ENCODE measurements at regions not wholly inside any gene's neighbourhood (a gene's known extent, or its start where the extent isn't known, plus 50 kb on each side); places are given as distances from the start of the nearest gene placed in this dataset.
"Not testable (repeated sequence)": the region's sequence is repeated elsewhere in the genome, so short reads cannot be mapped to it uniquely, and the experiment has no call there.

DNA sequence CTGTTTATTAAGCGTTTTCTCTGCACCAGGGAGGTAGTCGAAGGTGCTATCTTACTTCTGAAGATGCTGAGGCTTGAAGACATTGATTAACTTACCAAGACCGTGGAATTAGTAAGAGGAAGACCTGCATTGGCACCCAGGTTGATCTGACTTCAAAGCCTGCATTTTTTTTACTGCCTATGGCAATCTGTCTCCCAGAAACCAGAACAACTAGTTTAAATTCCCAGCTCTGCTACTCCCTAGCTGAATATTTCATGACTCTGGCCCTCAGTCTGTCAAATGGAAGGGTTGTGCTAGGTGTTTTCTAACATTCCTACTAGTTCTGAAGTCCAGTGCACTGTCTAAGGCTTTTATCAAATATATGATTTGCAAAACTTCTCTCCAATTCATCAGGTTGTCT is 52.0 kb upstream of the GRAMD1B start:
- DNase-seq, result no peak

DNA sequence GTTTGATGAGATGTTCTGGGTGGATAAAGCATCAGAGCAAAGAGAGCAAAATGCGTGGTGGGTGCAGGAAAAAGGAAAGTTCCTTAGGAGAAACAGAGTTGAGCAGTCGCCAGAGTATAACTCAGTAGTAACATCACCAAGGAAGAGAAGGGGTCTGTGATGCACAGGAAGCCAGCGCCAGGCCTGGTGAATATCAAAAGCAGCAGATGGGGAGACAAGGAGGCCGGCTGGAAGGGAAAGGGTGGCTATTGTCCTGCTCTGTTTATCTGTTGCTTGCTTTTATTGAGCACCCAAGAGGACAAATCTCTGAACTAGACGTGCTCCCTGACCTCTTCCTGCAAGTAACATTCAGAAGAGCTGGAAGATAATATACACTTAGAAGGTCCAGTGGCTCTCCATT is 52.7 kb upstream of the GRAMD1B start:
- DNase-seq, result no peak

DNA sequence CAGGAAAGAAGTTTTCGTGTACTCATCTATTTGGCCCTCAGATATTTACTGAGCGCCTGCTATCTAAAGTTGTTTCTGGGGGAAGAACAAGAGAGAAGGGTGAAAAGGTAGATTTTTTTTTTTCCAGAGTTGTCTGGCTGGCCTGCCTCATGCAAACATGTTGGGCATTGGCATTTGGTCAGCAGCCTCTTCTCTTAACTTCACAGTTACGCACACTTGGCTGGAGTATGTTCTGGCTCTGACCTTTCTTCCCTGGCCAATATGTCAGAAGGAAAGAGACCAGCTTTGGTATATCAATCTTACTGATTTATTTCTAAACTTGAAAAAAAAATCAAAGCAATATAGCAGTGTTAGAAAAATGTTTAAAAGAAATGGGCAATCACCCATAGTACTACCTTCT is 54.2 kb upstream of the GRAMD1B start:
- no peak for DNase-seq

DNA sequence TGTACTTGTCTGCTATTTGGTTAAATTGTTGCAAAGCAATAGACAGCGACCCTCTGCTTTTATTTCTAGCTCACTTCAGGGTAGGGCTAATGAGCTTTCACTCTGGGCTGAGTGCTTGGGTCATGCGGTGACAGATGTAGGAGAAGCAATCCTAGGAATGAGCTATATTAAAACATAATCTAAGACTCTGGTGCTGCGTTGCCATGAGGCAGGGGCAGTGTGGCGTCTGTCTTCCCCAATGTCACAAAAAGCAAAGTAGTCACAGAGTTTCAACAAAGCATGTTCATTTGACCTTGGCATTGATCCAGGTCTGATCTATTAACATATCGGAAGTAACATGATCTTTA is 55.5 kb upstream of the GRAMD1B start:
- no peak for DNase-seq

DNA sequence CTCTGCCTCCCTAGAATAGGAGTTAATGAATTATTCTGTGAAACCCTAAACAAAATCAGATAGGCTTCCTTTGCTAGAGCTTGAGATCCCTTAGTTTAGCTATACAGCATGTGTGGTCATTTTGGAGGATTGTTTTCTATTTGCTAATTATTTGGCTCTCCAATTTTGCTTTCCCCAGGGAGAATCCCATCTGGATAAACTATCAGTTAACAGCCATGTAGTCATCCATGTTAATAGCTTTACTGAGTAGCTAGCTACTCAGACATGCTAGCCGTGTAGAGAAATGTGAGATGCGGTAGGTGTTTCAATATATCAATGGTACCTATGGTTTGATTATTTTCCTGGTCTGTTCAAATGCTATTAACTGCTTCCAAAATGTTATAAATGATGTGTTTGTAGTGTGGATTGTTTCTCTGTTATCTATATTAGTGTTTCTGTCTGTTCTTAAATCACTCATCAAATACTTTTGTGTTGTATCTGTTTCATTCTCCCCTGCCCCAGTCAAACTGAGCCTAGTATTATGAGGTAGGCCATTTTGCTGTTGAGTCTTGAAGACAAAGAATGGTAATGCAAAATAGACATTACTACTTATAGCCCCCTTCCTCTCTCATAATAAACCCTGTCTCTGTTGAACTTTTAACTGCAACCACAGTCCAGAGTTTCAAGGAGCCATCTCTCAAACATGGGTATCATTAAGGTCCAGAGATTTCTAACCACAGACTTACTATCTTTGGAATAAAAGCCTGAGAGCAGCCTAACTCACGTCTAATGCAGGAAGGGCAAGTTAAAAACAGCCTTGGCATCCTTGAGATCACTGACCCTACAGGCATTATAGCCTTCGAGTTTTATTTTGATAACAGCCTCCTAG is 56.1 kb upstream of the GRAMD1B start:
- DNase-seq, result no peak

DNA sequence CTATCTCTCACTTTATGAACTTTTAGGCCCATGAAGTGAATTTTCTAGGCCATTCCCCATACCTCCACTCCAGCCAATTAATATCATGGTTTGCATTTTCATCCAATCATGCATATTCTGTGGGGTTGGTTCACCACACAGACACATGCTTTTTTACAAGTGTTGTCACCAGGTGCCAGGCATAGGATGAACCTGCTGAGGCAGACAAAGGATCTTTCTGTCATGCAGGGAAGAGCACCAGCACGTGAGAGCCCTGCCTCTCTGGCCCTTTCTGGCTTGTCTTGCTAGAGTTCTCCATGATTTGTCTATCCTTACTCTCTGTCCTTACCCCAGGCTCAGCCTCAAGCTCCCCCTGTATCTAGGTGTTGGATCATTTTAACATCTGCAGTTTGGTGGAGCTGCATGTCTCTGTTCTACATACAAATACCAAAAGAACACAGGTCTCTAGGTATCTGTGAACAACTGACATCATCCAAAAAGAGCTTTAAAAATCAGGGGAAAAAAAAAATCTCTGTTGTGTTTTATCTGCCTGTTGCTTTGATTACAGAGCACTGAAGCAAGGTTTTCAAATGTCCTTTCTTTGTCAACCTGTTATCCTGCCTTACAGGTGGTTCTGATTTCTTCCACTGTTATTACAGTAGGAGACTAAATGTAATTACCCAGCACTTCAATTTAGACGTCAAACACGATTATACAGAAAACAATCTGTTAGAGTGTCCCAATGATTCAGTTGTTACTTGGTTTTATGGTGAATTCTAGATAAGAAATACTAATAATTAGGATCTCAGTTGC is 58.4 kb upstream of the GRAMD1B start:
- DNase-seq, result no peak

DNA sequence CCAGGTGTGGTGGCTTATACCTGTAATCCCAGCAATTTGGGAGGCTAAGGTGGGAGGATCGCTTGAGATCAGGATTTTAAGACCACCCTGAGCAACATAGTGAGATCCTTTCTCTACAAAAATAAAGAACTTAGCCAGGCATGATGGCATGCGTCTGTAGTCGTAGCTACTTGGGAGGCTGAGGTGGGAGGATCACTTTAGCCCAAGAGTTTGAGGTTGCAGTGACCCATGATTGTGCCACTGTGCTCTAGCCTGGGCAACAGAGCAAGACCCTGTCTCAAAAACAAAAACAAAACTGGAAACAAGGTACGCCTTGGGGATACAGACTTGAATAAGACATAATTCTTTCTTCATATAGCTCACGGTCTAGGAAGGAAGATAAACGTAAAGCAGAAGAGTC is 63.1 kb upstream of the GRAMD1B start:
- DNase-seq, result no peak

DNA sequence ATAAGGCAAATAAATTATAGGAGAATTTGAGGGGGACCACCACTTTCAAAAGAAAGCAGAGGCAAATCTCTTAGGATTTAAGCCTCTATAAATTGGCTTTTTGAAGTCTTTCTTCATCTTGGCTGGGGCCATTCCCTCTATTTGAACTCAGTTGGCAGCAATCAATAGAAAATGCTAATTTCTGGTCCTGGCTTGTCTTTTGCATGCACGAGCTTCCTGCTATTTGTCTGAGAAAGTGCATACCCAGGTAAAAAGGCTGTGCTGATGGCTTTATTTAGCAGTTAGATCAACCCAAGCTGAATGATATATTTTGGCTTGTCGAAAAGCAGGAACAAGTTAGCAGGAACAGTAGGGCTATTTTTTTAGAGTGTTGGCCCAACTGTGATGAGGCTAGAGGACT is 64.1 kb upstream of the GRAMD1B start:
- no peak for DNase-seq

DNA sequence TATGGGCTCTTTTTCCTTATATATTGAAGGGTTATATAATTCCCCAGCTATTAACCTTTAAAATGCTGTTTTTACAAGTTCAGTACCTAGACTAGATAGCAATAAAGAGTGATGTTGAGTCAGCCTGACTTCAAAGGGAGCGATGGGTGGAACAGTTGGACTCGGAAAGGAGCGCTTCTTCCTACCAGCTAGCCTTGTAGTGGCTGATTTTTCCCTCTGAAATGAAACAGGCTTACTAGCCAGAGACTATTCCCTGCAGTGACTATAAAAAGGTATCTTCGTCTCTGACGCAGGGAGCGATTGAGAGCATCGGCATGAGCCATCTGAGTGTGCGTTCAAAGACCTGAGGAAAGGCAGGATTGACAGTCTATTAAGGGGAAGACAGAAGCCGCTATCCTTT is 66.0 kb upstream of the GRAMD1B start:
- no peak for DNase-seq

DNA sequence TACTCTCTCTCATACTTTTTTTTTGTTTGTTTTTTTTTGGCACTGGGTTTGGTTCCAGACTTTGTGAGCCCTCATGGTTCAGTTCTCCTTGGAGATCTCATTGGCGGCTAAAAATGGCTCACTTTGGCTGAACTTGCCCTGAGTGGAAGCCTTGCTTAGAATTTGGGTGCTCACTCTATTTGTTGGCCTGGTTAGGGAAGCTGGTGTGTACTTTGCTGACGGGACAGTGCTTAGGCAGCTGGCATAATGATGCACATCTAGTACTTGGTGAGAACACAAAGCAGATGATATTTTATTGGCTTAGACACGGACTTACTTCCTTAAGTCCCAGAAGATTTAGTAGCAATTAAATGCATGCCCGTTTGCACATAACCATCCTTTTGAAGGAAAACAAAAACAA is 66.5 kb upstream of the GRAMD1B start:
- no peak for DNase-seq

DNA sequence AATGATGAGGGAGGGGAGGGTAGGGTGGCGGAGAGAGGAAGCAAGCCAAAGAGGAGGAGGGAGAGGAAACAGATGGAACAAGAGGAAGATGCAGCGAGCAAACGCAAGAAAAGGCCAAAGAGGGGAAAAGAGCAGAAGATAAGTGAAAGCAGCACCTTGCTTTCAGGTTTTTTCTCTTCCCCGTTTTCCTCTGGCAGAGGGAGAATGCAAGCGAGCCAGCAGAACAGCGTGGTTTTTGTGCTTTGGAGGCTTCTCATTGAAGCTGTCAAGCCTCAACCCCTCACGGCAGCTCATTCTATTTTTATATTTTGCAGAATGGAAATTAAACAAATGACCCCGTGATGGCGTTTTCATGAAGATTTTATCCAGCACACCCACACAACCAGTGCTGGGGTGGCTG is 67.1 kb upstream of the GRAMD1B start:
- no peak for DNase-seq

DNA sequence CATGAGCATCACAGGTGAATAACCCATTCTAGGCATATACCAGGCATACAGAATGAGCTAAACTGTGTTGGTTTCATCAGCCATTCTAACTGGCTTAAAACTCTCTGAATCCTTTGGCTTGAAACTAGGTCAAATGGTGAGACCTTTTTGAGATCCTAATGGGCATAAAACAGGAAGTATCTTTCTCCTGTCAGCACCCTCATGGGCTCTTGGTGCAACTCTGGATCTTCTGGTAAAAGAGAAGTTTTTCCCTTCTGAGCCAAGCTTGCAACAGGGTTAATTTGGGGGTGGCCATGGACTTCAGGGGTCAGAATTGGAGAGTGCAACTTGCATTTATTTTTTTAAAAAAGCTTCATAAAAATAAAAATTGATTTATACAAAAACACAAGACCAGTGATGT is 67.9 kb upstream of the GRAMD1B start:
- DNase-seq, result no peak

DNA sequence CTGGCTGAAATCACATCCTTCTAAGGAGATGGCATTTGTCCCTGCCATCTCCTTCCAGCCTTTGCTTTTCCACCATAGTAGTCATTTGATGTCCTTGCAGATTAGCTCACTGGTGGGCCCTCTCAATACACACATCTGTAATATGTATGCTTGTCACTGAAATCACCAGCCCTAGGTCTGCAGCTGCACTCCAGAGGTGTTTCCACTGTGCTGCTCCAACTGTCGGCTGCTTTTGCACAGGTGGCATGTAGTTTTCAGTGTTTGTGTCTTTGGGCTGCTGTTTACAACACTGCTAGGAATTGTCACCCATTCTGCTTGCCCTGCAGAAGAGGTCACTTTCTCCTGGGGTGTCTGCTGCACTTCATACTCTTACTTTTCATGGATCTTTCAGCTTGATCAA is 69.0 kb upstream of the GRAMD1B start:
- no peak for DNase-seq

DNA sequence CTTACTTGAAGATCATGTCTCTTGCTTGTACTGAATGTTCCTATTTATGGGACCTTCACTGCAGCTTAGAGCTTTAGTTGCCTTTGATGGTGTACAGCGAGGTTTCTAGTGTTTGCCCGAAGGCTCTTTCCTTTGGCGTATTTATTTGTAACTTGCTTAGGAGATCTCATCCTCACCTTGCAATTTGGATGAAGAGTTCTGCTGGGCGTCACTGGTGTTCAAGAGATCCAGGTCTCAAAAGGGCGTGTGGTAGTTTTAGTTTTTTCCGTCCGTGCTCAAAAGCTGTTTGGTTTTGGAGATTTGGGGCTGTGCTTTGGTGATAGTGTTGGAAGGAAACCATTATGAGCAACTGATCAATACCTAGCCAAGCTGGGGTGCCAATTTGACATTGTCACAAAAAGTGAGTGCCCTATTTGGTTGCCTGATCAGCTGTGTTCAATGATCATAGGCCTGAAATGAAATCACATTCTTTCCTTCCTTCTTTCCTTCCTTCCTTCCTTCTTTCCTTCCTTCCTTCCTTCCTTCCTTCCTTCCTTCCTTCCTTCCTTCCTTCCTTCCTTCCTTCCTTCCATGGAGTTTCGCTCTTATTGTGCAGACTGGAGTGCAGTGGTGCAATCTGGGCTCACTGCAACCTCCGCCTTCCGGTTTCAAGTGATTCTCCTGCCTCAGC is 69.7 kb upstream of the GRAMD1B start:
- no peak for DNase-seq

DNA sequence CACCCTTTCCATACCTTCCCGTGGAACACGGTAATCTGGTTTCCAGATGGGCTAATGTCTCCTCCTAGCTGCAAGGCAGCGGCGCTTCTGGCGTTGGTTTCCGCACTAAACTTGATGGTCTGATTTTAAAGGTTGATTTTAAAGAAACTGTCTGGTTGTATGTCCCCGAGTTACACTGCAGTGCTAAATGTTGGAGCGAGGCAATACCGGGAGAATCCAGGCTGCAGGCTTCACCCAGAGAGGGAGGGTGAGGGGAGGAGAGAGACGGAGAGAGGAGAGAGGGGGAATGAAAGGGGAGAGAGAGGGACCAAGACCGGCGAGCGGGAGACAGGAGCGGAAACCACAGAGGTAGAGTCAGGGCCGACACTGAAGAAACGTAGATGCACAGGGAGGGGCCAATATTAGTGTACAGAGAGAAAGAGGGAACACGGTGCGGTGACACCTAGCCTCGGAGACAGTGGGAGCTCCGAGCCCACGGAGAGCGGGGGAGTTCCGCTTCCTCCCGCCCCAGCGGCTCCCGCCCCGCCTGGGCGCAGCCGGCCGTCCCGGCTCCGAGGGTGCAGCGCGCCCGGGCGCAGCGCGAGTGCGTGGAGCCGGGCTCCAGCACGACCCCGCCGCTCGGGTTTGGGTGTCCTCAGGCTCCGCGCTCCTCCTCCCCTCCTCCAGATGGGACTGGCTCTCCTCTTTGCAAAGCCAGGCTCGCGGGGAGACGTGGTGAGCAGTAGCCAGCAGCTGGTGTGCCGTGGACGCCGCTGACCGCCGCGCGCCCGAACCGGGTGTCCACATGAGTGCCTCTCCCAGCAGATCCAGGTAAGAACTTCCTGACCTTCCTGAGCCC is 71.9 kb upstream of the GRAMD1B start:
- peak; percentile 63 for DNase-seq

DNA sequence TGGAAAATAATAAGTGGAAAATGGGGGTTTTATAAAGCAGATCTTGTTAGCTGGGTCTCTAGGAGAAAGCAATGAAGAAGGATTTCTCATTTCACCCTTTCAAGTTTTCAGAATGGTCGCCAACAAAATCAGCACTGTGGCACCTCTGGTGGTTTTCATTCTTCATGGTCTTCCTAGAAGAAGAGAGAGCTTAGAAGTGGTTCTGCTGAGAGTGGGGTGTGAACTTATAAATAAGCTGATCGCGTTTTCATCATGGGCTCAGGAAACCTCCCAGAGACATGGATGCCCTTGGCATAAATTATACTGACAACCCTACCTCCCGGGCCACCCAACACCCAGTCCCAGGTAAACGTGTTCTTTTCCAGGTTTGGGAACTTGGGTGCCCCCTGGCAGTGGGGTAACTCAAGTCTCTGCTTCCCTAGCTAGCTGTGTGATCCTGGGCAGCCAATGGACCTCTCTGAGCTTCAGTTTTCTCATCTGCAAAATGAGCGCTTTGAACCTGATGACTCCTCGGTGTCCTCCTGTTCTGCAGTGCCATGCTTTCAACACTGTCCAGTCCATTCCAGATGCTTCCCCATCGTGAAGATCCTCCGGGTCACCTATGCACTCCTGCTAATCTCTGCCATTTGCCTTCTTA is 72.6 kb upstream of the GRAMD1B start:
- peak; percentile 32 for DNase-seq

DNA sequence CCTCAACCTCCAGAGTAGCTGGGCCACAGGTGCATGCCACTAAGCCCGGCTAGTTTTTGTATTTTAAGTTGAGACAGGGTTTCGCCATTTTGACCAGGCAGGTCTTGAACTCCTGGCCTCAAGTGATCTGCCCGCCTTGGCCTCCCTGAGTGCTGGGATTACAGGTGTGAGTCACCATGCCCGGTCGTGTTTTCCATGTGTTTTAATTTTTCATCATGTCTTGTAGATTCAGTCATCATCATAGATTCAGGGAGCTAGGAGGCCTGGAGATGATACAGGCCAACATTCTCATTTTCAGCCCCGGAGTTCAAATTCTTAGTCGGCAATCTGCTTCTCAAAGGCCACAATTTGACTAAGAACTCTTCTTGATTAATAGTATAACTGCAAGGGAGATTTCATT is 73.5 kb upstream of the GRAMD1B start:
- peak; percentile 72 for DNase-seq

DNA sequence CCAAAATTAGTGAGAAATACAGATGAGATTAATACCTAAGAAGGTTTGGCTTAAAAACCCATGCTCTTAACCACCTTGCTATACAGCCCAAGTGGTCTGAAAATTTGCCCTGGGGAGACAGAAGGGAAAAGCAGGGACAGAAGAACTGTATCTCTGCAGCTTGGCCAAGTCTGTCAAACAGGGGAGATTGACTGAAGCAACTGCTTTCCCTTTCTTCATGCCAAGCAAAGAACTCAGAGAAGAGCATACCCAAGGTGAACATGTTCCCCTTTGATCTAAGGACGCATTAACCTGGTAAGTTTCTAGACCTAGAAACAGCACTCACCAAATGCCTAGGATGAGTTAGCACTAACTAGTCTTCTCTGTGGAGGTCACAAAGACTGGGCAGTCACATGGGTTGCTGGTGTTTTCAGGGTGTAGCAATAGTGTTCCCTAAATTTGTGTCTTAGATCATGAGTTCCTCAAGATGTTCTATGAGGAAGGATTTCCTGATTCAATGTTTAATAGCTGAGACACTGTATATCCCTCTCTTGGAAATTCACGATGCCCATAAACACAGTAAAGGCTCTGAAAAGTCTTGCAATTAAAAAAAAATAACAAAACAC is 75.6 kb upstream of the GRAMD1B start:
- no peak for DNase-seq

DNA sequence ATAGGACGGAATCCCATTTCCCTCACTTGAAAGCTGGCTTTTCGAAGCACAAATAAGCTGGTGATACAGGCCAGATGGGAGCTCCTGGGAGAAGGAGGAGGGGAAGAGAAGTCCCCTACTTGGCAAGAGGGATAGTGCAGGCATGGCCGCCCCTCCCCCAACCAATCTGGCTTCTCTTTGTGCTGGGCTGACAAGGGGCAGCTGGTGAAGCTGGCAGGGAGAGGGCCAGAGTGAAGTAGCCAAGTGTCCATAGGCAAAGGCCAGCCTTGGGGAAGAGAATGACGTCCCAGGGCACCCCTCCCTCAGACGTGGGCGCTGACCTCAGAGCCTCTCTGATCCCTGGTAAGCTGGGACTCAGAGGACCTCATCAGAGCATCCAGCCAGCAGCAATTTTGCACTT is 78.7 kb upstream of the GRAMD1B start:
- no peak for DNase-seq

DNA sequence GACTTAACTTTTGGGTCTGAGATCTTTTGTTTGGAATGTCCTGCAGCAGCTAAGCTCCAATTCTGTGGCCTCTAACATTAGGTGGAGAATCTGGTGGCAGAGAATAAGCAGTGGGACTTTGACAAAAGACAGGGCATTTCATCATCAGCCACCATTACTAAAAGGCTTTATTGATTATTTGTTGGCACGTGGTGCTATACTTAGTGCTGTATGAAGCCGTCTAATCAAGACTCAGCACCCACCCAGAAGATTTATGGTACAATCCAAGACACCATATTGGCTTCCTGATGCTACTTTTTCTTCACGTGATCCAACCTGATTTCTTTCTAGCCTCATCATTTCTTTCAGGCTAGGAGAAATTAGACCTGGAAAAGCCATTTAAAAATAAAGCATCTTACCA is 80.7 kb upstream of the GRAMD1B start:
- no peak for DNase-seq

DNA sequence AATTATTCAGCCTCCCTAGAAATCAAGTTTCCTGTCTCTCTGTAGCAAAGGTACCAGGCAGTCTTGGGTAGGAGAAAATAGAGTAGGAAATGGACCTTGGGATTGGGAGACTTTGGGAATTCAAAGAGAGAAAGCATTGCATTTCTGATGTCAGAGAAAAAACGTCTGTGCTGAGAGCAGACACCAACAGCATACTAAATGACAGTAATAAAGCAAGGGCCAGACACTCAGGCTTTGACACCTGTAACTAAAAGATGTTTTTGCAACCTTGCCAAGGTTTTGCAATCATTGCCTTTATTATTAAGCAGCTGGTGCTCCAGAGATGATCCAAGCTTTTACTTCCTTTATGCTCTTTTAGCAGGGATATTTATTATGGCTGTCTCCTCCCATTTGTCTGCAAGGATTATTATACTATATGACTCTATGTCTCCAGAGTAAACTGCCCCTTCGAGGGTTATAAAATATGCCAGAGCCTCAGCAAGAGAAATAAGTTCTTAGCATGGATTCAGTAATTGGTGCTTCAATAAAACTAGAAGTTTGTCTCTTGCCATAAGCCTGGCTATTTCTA is 85.2 kb upstream of the GRAMD1B start:
- no peak for DNase-seq

DNA sequence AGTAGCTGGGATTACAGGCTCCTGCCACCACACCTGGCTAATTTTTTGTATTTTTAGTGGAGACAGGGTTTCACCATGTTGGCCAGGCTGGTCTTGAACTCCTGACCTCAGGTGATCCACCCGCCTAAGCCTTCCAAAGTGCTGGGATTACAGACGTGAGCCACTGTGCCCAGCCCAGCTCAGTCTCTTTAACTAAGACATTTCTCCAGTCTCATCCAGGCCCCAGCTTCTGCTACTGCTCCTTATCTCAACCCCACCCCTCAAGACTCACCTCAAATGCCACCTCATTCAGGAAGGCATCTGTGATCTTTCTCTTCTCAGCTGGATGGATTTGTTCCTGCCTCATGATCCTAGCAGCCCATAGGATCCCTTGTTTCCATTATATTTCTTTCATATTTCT is 85.9 kb upstream of the GRAMD1B start:
- DNase-seq, result not testable (repeated sequence)

Measured in activated CD4-positive, alpha-beta T cell treated with anti-CD3 and anti-CD28 coated beads for 48 hours (primary cell).